HG03108 (cell line): ENCODE measurements at regions not wholly inside any gene's neighbourhood (a gene's known extent, or its start where the extent isn't known, plus 50 kb on each side); places are given as distances from the start of the nearest gene placed in this dataset.

Experiments
- ATAC-seq: cut with Tn5 transposase; IDR thresholded peaks from one replicate; pipeline ENCODE4 v1.9.1; 2021; ENCODE audit warnings: moderate library complexity; ENCODE audit not compliant: unreplicated experiment

DNA sequence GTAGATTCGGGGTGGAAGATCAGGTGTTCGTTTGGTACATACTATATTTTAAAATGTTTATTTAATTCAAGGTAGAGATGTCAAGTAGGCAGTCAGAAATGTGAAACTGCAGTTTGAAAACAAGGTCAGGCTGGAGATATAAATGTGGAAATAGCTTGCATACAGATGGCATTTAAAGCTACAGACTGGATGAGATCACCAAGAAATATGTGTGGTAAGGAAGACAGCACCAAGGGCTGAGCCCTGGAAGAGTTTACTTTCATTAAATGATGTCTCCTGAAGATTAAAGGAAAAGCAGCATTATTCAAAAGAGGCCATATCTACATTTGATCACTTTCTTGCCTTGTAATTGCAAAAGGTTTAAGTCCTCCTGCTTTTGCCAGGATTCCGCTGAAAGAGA, 271.3 kb downstream of the PTBP2 start:
- ATAC-seq: no peak

DNA sequence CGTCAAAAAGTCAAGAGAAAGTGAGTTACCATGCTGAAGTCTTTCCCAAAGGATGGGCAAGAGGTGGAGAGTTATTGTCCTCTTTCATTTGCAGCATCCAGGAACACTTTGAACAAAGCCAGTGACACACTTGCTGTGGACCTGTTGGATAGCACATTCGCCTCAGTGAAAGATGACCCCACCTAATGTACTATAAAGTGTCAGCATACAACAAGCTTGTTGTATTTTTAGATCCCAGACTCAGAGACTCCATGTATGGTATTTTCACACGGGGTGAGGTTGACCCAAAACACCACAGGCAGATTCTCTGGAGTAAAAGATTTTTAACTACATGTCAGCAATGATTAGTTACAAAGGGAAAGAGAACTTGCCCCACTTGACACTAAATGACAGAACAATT, 273.8 kb downstream of the PTBP2 start:
- no peak for ATAC-seq

DNA sequence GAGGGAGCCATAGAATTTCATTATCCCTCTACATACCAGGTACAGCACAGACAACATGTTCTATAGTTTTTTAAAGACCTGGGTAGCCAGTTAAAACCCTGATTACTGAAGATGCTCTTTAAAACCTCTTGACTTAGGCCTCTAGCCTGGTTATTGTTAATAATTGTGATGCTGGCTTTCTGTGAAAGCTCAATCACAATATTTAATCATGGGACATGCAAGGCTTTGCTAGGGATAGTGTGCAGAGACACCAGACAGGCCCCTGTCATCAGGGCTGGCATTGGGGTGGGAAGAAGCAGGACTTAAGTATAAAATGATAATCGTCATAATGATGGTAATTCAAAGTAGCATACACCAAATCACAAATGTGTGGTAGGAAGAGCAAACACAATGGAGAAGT, 274.4 kb downstream of the PTBP2 start:
- no peak for ATAC-seq

DNA sequence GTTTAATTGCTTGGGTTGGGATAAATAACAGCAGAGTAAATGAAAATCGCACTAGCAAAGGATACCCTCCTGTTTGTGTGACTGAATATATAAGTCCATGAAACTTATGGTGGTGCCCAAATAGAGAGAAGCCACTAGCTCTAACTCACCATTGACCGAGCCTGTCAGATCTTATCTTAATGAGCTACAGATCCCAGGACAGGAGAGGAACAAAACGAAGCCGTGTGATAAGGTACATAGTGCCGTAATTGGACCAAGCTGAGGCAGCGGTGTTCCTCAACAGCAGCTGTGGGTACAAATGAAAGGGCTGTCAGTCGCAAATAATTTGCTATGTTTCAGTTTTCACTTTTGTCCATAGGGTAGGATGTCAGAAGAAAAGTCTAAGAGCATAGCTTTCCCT, 276.1 kb downstream of the PTBP2 start:
- ATAC-seq: no peak

DNA sequence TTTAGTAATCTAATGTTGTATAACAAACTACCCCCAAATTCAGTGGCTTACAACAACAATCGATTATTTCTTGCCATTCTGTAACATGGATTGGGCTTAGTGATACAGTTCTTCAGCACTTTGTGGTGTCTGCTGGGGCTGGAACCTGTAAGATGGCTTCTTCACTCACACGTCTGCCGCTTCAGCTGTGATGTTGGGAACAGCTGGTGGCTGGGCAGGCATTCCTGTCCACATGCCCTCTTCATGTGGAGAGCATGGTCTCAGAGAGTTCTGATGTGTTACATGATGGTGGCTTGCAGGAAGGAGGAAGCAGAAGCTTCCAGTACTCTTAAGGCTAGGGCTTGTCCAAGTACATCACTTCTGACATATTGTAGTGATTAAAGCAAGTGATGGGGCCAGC, 276.9 kb downstream of the PTBP2 start:
- no peak for ATAC-seq

DNA sequence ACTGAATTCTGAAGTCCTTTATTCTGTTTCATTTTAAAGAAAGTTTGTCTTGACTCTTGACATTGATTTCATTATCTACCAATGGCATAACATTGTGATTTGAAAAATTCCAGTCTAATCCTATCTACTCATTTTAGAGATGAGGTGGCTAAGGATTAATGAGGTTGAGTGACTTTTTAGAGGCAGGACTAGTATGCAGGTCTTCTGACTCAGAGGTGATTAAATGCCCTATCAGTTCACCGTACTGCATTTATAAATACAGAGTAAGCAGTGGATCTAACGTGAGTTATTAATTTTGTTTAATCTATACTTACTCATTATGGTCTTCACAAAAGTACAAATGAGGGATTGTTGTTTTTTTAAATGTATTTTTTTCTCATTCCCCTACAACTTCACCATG, 277.6 kb downstream of the PTBP2 start:
- ATAC-seq: no peak

DNA sequence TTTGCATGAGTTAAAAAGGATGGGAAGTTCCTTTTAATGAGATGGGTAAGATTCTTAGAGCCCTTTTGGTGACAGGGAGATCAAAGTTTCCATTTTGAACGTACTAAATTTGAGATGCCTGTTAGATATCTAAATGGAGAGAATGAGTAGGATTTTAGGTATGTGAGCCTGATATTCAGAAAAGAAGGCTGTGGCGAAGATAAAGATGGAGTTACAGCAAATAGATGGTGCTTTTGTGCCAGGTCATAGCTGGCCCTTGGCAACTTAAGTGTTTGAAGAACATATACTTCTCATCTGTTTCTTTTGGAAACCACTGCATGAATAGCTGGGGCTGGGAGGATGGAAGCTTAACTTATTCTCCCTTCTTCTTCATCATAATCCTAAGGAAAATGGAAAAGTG, 282.5 kb downstream of the PTBP2 start:
- ATAC-seq: no peak

DNA sequence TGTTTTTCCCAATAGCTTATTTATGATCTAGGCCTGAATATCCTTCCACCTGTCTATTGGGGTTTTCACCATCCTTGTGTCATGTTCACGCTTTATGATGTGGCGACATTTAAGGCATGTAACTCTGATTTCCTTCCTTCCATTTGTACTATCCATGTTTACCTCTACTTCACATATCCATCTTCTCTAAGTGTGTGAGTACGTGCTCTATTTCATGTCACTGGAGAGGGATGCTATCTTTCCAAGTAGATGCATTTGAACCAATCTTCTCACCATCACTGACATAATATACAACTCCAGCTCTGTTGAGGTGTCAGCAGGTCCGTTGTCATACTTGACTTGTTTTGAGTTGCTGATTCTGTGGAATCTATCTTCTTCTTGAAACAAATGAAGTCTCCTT, 283.2 kb downstream of the PTBP2 start:
- ATAC-seq: no peak

DNA sequence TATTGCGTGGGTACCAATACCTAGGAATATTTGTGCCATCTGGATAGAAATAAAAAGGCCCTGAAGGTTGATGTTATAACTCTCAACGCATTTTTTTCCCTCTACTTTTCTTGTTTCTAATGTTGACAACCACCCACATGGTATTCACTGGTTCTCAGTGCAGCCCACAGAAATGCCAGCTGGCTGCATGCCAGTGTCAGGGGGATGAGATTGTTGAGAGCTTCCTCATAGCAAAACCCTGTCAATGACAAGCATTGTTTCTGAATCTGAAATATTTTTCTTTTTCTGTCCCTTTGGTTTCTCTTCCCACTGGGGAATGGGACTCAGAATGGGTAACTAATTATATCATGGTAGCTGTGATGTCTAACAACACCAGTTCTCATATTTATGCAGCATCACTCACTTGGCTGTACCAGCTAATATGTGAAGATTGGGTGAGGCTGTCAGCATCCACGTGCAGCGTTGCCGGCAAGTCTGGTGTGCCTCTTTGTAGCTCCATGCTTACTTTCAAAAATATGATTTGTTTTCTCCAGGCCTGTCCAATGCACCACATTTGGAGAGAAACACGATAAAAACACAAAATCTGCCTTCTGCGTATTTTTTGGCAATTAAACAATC, 284.6 kb downstream of the PTBP2 start:
- ATAC-seq: no peak

DNA sequence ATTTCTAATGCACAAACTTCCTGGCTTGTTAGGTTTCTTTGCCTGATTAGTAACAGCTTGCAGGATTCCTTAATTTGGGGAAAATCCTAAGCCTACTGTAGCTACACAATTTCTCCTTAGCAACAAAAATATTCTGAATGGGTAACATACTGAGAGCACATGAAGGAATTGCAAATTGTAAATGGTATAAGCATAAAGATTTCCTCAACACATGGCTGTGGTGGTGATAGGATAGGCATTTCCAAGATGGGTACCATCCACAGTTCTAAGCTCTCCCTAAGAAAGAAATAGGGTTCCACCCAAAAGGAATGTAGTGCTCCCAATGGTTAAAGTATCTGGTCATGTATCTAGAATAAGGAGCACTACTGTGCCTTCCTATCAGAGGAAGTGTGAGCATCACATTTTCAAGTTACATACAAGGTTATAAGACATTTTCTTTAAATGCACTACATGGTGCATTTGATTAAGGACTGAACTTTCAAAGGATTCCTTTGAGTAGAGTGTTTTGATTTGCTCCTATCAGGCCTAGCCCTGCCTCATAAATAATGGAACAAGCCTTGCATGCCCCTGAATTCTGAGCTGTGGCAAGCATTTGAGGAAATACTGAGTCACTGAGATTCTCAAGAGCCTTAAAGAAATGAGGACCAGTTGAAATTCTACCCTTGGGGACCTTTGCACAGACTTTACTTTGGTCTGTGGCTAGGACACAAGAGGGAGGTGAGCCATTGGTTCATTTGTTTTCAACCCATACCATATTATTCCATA, 286.4 kb downstream of the PTBP2 start:
- ATAC-seq: no peak

DNA sequence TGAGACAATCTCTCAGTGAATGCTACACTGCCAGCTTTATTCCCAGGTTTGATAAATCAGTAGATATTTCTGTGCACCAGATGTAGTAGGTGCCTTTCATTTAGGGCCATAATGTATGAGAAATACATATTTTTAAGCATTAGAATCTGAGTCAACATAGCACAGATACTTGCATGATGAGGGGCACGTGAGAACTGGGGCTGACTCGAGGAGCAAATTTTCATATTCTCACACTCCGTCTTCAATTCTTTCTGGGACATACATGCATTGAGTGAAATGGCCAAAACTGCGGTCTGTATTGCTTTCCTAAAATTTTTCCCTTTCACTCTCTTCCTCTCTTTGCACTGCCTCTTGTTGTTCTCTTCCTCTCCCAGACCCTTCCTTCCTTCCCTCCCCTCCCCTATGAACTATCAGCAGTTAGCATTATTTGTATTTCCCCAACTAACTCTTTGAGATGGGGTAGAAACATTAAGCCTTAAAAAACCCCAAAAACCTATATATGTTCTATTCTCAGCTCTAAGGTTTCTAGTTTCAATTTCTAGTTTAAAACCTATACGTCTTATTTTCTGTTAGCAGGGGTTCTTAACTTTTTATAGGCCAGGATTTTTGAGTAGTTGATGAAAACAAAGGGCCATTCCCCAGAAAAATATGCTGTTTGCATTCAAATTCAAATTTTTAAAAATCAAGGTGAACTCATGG, 289.1 kb downstream of the PTBP2 start:
- ATAC-seq: no peak

DNA sequence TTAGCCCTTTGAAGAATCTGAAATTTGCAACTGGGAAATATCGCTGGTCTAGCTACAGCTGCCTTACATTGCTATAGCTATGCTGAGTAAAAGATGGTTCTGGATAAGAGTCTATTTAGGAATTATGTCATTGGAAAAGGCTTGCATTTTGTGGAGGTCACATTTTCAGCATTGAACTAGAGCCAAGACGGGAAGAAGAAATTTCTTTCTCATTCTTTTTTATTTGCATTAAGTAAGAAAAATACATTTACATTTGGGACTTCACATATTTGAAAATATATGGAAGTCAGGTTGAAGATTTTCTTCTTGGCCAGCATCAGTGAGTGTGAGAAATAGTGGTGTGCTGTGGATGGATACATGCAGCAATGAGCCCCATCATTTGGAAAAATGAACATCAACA, 291.6 kb downstream of the PTBP2 start:
- ATAC-seq: no peak

DNA sequence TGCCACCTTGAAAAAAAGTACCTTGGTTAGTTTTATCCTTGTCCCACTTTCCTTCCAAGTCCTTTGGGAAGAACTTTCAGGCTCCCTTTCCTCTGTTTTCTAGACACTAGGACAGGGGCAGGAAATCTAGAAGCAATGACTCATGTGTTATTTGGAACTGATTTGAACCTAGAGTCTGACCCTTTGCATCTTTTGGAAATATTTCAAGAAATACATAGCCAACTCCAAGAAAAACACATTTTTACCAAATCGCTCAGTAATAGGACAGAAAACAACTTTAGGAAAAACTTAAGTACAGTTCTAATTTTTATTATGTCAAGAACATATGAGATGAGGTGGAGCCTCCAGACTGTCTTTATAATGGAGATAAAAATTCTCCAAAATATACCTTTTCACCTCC, 292.4 kb downstream of the PTBP2 start:
- ATAC-seq: no peak

DNA sequence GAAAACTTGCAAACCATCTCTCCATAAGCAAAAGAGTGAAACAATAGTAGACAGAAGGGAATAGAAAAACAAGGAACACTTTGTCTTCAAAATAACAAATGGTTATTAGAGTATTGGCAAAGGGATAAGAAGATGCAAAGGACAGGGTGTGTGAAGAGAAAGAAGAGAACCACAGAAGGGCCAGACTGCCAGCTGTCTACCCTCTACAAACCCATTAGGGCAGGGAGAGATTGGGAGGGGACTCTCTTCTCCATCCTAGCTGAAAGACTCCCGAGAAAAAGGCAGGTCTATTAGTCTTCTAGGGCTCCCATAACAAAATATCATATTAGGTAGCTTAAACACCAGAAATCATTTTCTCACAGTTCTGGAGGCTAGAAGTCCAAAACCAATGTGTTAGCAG, 292.8 kb downstream of the PTBP2 start:
- no peak for ATAC-seq

DNA sequence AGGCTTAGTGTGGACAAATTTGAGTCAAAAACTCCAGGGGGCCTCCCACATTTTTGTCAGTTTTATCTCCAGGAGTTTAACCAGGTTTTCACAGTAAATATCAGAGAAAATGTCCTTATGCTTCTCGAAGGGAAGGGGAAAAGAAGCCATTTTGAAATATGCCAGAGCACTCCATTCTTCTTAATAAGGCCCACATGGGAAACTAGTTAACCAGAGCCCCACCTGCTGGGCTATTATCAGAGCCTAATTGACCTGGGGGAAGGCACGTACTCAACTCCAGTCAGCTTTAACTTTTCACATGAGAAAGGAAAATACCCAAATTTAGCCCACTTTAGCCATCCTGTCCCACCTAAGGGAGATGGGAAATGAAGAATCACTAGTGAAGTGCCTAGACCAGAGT, 296.3 kb downstream of the PTBP2 start:
- no peak for ATAC-seq
